Neural progenitor cell (in vitro differentiated cells): ENCODE measurements at regions not wholly inside any gene's neighbourhood (a gene's known extent, or its start where the extent isn't known, plus 50 kb on each side); places are given as distances from the start of the nearest gene placed in this dataset.

ENCODE experiments used
- DNase-seq: peaks from one replicate; pipeline ENCODE4 v3.0.0-alpha.2; 2016; ENCODE audit warnings: low spot score
- H2AFZ ChIP-seq: fragments of 200-600 bp; sonication (generic); replicated peaks from 2 replicates; pipeline ENCODE4 v1.6.1; 2016; ENCODE audit warnings: antibody characterized with exemption
- H3F3A ChIP-seq: fragments of 200-600 bp; sonication (generic); 2 replicates; pipeline ENCODE4 v1.6.1; 2016; ENCODE audit warnings: antibody characterized with exemption, low read depth
- H3K27ac ChIP-seq: fragments of 200-600 bp; sonication (generic); 2 replicates; pipeline ENCODE4 v1.5.1; 2016; ENCODE audit warnings: mild to moderate bottlenecking
- H3K27me3 ChIP-seq: fragments of 200-600 bp; sonication (generic); 2 replicates; pipeline ENCODE4 v1.6.1; 2016; ENCODE audit warnings: mild to moderate bottlenecking, moderate library complexity
- H3K36me3 ChIP-seq: fragments of 200-600 bp; sonication (generic); 2 replicates; pipeline ENCODE4 v1.5.1; 2016
- H3K4me1 ChIP-seq: fragments of 200-600 bp; sonication (generic); 2 replicates; pipeline ENCODE4 v1.6.1; 2016; ENCODE audit warnings: mixed run types
- H3K4me2 ChIP-seq: fragments of 200-600 bp; sonication (generic); 2 replicates; pipeline ENCODE4 v1.6.1; 2016
- H3K4me3 ChIP-seq: fragments of 200-600 bp; sonication (generic); 2 replicates; pipeline ENCODE4 v1.5.1; 2016
- H3K79me2 ChIP-seq: fragments of 200-600 bp; sonication (generic); 2 replicates; pipeline ENCODE4 v1.6.1; 2016; ENCODE audit warnings: low read depth
- H3K9ac ChIP-seq: fragments of 200-600 bp; sonication (generic); 2 replicates; pipeline ENCODE4 v1.6.1; 2016
- H3K9me3 ChIP-seq: fragments of 200-600 bp; sonication (generic); 2 replicates; pipeline ENCODE4 v1.5.1; 2016; ENCODE audit warnings: low read depth
- H4K20me1 ChIP-seq: fragments of 200-600 bp; sonication (generic); 2 replicates; pipeline ENCODE4 v1.6.1; 2016; ENCODE audit warnings: low read depth
- H3K27ac Mint-ChIP-seq: 3 replicates; pipeline ENCODE4 v1.8.0; 2021; ENCODE audit warnings: mixed read lengths
- H3K27me3 Mint-ChIP-seq: 2 replicates; pipeline ENCODE4 v1.8.0; 2022; ENCODE audit warnings: low read depth, mild to moderate bottlenecking, inconsistent platforms, moderate library complexity, mixed read lengths; ENCODE audit not compliant: insufficient read depth
- H3K36me3 Mint-ChIP-seq: 3 replicates; pipeline ENCODE4 v1.8.0; 2021; ENCODE audit warnings: mixed read lengths
- H3K4me1 Mint-ChIP-seq: 3 replicates; pipeline ENCODE4 v1.8.0; 2021; ENCODE audit warnings: mixed read lengths
- H3K4me3 Mint-ChIP-seq: 3 replicates; pipeline ENCODE4 v1.8.0; 2021; ENCODE audit warnings: mild to moderate bottlenecking, moderate library complexity, mixed read lengths
- H3K9me3 Mint-ChIP-seq: 3 replicates; pipeline ENCODE4 v1.8.0; 2020; ENCODE audit warnings: mixed read lengths
- EZH2 ChIP-seq: fragments of 200-600 bp; sonication (generic); IDR thresholded peaks from 2 replicates; pipeline ENCODE4 v1.6.1; 2017; ENCODE audit warnings: antibody characterized with exemption, mild to moderate bottlenecking, moderate library complexity
- EZH2phosphoT487 ChIP-seq: fragments of 200-600 bp; sonication (generic); IDR thresholded peaks from 2 replicates; pipeline ENCODE4 v1.6.1; 2017; ENCODE audit warnings: antibody characterized with exemption
- TF ChIP-seq, protein P1 (sequence below): fragments of 200-600 bp; sonication (generic); IDR thresholded peaks from 2 replicates; pipeline ENCODE4 v1.5.1; 2017; ENCODE audit warnings: antibody characterized with exemption, mild to moderate bottlenecking

DNA sequence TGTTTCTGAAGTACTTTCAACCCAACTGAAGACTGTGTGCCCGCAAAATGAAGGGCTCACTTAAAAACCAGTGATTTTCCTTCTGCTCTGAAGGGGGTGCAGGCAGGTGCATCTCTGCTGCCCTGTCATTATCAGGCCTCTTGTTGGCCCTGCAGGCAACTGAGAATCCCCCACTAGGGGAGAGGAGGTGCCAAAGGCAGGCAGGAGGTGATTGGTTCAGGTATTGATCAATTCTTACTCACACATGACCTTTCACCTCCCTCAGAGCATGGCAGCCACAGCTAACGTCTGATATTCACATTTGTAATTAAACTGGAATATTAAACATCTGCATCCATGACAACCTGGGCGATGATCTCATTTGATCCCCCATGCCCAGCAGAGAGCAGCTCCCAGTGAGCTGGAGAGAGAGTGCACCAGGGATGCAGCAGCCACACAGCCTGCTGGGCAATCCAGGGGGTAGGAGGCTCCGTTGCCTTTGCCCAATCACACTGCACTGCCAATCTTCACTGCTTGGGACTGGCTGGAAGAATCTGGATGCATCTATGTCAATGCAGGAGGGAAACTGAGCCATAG, 267.9 kb upstream of the TSHZ3 start:
- Histone ChIP-seq H3K4me3 (no peak overlapping the region), H3F3A (no peaks in the 10 kb centered on the region), H3K27ac (no peak overlapping the region), H3K27me3 (no peaks in the 10 kb centered on the region), H3K79me2 (no peaks in the 10 kb centered on the region), H3K4me1 (no peaks in the 10 kb centered on the region), H3K9ac (no peak overlapping the region), H4K20me1 (no peaks in the 10 kb centered on the region), H2AFZ (no peak overlapping the region), H3K36me3 (no peaks in the 10 kb centered on the region), H3K4me2 (no peak overlapping the region), H3K9me3 (no peaks in the 10 kb centered on the region)
- no peaks in the 10 kb centered on the region for H3K4me1 Mint-ChIP-seq
- no peak overlapping the region for H3K4me3 Mint-ChIP-seq
- H3K27ac Mint-ChIP-seq: no peak overlapping the region
- DNase-seq: no peak
- peaks cover 2% of the 10 kb centered on the region for H3K27me3 Mint-ChIP-seq
- H3K9me3 Mint-ChIP-seq: no peaks in the 10 kb centered on the region
- TF ChIP-seq EZH2 (no peak), EZH2phosphoT487 (no peak)
- TF ChIP-seq, protein P1, sequence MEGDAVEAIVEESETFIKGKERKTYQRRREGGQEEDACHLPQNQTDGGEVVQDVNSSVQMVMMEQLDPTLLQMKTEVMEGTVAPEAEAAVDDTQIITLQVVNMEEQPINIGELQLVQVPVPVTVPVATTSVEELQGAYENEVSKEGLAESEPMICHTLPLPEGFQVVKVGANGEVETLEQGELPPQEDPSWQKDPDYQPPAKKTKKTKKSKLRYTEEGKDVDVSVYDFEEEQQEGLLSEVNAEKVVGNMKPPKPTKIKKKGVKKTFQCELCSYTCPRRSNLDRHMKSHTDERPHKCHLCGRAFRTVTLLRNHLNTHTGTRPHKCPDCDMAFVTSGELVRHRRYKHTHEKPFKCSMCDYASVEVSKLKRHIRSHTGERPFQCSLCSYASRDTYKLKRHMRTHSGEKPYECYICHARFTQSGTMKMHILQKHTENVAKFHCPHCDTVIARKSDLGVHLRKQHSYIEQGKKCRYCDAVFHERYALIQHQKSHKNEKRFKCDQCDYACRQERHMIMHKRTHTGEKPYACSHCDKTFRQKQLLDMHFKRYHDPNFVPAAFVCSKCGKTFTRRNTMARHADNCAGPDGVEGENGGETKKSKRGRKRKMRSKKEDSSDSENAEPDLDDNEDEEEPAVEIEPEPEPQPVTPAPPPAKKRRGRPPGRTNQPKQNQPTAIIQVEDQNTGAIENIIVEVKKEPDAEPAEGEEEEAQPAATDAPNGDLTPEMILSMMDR: no peak
- no peaks in the 10 kb centered on the region for H3K36me3 Mint-ChIP-seq

DNA sequence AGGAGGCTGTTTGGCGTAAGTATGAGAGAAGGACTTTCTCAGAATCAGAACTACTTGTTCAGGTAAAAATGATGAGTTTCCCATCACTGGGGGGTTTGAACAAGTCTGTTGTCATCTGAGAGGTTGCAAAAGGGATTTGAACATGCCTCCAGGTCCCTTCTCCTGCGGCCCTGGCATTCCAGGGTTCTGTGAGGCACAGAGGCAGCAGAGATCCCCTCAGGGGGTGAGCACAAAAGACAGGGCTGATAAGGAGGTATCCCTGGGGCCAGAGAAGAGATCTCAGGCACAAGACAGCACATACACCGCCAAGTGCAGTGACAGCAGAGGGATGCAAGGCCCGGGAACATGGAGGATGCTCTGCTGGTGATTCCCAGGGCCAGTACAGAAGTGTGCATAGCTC, 275.8 kb upstream of the TSHZ3 start:
- H3K27ac Mint-ChIP-seq: no peak overlapping the region
- TF ChIP-seq, protein P1: no peak
- no peak for TF ChIP-seq EZH2
- no peak for TF ChIP-seq EZH2phosphoT487
- Histone ChIP-seq H3K9me3 (no peaks in the 10 kb centered on the region), H3K4me1 (peaks cover 15% of the 10 kb centered on the region), H4K20me1 (no peaks in the 10 kb centered on the region), H3F3A (peaks cover 5% of the 10 kb centered on the region), H3K9ac (no peak overlapping the region), H3K4me2 (no peak overlapping the region), H3K79me2 (no peaks in the 10 kb centered on the region), H3K27ac (no peak overlapping the region), H3K27me3 (no peaks in the 10 kb centered on the region), H3K4me3 (no peak overlapping the region), H3K36me3 (no peaks in the 10 kb centered on the region), H2AFZ (peak overlapping the region; percentile 10)
- no peaks in the 10 kb centered on the region for H3K36me3 Mint-ChIP-seq
- peaks cover 5% of the 10 kb centered on the region for H3K4me1 Mint-ChIP-seq
- no peak overlapping the region for H3K4me3 Mint-ChIP-seq
- DNase-seq: no peak
- peaks cover 5% of the 10 kb centered on the region for H3K27me3 Mint-ChIP-seq
- peaks cover 4% of the 10 kb centered on the region for H3K9me3 Mint-ChIP-seq

DNA sequence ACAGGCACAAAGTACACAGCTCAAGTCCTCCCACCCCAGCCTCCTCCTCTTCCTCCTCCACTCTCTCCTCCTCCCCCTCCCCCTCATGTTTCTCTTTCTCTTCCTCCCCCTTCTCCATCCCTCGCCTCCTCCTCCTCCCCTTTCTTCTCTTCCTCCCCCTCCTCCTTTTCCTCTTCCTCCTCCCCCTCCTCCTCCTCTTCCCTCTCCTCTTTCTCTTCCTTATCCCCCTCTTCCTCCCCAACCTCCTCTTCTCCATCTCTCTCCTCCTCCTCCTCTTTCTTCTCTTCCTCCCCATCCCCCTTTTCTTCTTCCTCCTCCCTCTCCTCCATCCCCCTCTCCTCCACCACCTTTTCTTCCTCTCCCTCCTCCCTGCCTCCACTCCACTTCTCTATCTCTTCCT, 276.3 kb upstream of the TSHZ3 start:
- Histone ChIP-seq H3K27me3 (no peaks in the 10 kb centered on the region), H3K27ac (no peak overlapping the region), H3K36me3 (no peaks in the 10 kb centered on the region), H3K79me2 (no peaks in the 10 kb centered on the region), H3F3A (peaks cover 5% of the 10 kb centered on the region), H3K4me2 (no peak overlapping the region), H4K20me1 (no peaks in the 10 kb centered on the region), H3K4me3 (no peak overlapping the region), H3K9me3 (no peaks in the 10 kb centered on the region), H3K9ac (no peak overlapping the region), H3K4me1 (peaks cover 15% of the 10 kb centered on the region), H2AFZ (no peak overlapping the region)
- DNase-seq: no peak
- no peak overlapping the region for H3K4me3 Mint-ChIP-seq
- no peaks in the 10 kb centered on the region for H3K36me3 Mint-ChIP-seq
- TF ChIP-seq EZH2: no peak
- TF ChIP-seq, protein P1: no peak
- H3K4me1 Mint-ChIP-seq: peaks cover 5% of the 10 kb centered on the region
- H3K27me3 Mint-ChIP-seq: peaks cover 5% of the 10 kb centered on the region
- no peak overlapping the region for H3K27ac Mint-ChIP-seq
- peaks cover 4% of the 10 kb centered on the region for H3K9me3 Mint-ChIP-seq
